Keratinocyte (primary cell): ENCODE measurements at regions not wholly inside any gene's neighbourhood (a gene's known extent, or its start where the extent isn't known, plus 50 kb on each side); places are given as distances from the start of the nearest gene placed in this dataset.
"Not testable (repeated sequence)": the region's sequence is repeated elsewhere in the genome, so short reads cannot be mapped to it uniquely, and the experiment has no call there.

ENCODE experiments used
- CTCF ChIP-seq, 3 experiments: IDR thresholded peaks in 1 of 3; conservative IDR thresholded peaks in 1 of 3; optimal IDR thresholded peaks in 1 of 3; 2 replicates in 2 of 3; 3 replicates in 1 of 3; pipeline versions ENCODE3 to v1.5.1; 2011; ENCODE audit warnings: low read length in 3 of 3, mild to moderate bottlenecking in 3 of 3, moderate library complexity in 2 of 3, control low read depth in 1 of 3, inconsistent platforms in 1 of 3; ENCODE audit not compliant: insufficient read depth in 2 of 3; ENCODE audit errors: extremely low read depth in 1 of 3
- EZH2 ChIP-seq: IDR thresholded peaks from one replicate; pipeline ENCODE4 v1.6.1; 2012; ENCODE audit warnings: inconsistent platforms, mild to moderate bottlenecking, low read length, moderate library complexity

- not testable (repeated sequence) for TF ChIP-seq CTCF (optimal IDR thresholded peaks at IDR 0.05 in 1 of 3, IDR thresholded peaks at IDR 0.05 in 1 of 3, conservative IDR thresholded peaks at IDR 0.05 in 1 of 3; ENCODE audit: extremely low read depth in 1 of 3, insufficient read depth in 2 of 3, low read length in 3 of 3); EZH2
Measured at GRCh38 chr12:9430385-9430784, 177.3 kb downstream of the KLRB1 start.
